H9 (cell line): ENCODE measurements at regions not wholly inside any gene's neighbourhood (a gene's known extent, or its start where the extent isn't known, plus 50 kb on each side); places are given as distances from the start of the nearest gene placed in this dataset.

Experiments used
- DNase-seq: peaks from one replicate; pipeline ENCODE4 v3.0.0-alpha.2; 2017
- H2AFZ ChIP-seq: one replicate; pipeline ENCODE4 v1.6.1; 2013; ENCODE audit warnings: mild to moderate bottlenecking, low read length, control low read depth, moderate library complexity
- H2AK5ac ChIP-seq: 2 replicates; pipeline ENCODE4 v1.6.1; 2013; ENCODE audit warnings: low read length, control low read depth, mixed read lengths; ENCODE audit not compliant: insufficient read length
- H2BK120ac ChIP-seq: one replicate; pipeline ENCODE4 v1.6.1; 2013; ENCODE audit warnings: low read depth, mild to moderate bottlenecking, low read length, control low read depth, inconsistent platforms; ENCODE audit not compliant: poor library complexity, severe bottlenecking
- H2BK12ac ChIP-seq: 2 replicates; pipeline ENCODE4 v1.6.1; 2013; ENCODE audit warnings: low read length, control low read depth, mixed read lengths, low read depth; ENCODE audit not compliant: insufficient read length
- H2BK15ac ChIP-seq: 2 replicates; pipeline ENCODE4 v1.6.1; 2013; ENCODE audit warnings: low read depth, low read length, control low read depth
- H2BK20ac ChIP-seq: one replicate; pipeline ENCODE4 v1.6.1; 2013; ENCODE audit warnings: low read depth, mild to moderate bottlenecking, low read length, control low read depth, inconsistent platforms; ENCODE audit not compliant: poor library complexity, severe bottlenecking
- H2BK5ac ChIP-seq: 2 replicates; pipeline ENCODE4 v1.6.1; 2013; ENCODE audit warnings: low read length, control low read depth, mixed read lengths; ENCODE audit not compliant: insufficient read length
- H3K14ac ChIP-seq: 2 replicates; pipeline ENCODE4 v1.6.1; 2013; ENCODE audit warnings: low read length, control low read depth; ENCODE audit not compliant: insufficient read depth
- H3K18ac ChIP-seq: 2 replicates; pipeline ENCODE4 v1.6.1; 2013; ENCODE audit warnings: low read depth, mild to moderate bottlenecking, mixed read lengths, low read length, control low read depth; ENCODE audit not compliant: insufficient read length
- H3K23ac ChIP-seq: 2 replicates; pipeline ENCODE4 v1.6.1; 2013; ENCODE audit warnings: low read length, control low read depth, mixed read lengths, low read depth; ENCODE audit not compliant: insufficient read length
- H3K23me2 ChIP-seq: 2 replicates; pipeline ENCODE4 v1.6.1; 2013; ENCODE audit warnings: low read depth, mild to moderate bottlenecking, mixed read lengths, low read length, control low read depth; ENCODE audit not compliant: insufficient read length, poor library complexity, severe bottlenecking
- H3K27ac ChIP-seq: 2 replicates; pipeline ENCODE4 v1.5.1; 2013; ENCODE audit warnings: low read length, control low read depth, mixed read lengths, low read depth; ENCODE audit not compliant: insufficient read length
- H3K27me3 ChIP-seq: 2 replicates; pipeline ENCODE4 v1.6.1; 2013; ENCODE audit warnings: low read length, control low read depth, inconsistent platforms; ENCODE audit not compliant: insufficient read depth
- H3K4ac ChIP-seq: 2 replicates; pipeline ENCODE4 v1.6.1; 2013; ENCODE audit warnings: low read depth, mild to moderate bottlenecking, control low read depth, inconsistent platforms, low read length, moderate library complexity
- H3K4me1 ChIP-seq: 2 replicates; pipeline ENCODE4 v1.6.1; 2013; ENCODE audit warnings: low read length, control low read depth, inconsistent platforms; ENCODE audit not compliant: insufficient read depth
- H3K4me2 ChIP-seq: 2 replicates; pipeline ENCODE4 v1.6.1; 2013; ENCODE audit warnings: low read length, control low read depth, mixed read lengths; ENCODE audit not compliant: insufficient read length, insufficient read depth
- H3K56ac ChIP-seq: 2 replicates; pipeline ENCODE4 v1.6.1; 2013; ENCODE audit warnings: low read depth, mild to moderate bottlenecking, mixed read lengths, low read length, control low read depth; ENCODE audit not compliant: insufficient read length
- H3K79me1 ChIP-seq: 2 replicates; pipeline ENCODE4 v1.6.1; 2013; ENCODE audit warnings: low read depth, mild to moderate bottlenecking, moderate library complexity, low read length, control low read depth, inconsistent platforms; ENCODE audit not compliant: insufficient read depth, poor library complexity, severe bottlenecking
- H3K79me2 ChIP-seq: 2 replicates; pipeline ENCODE4 v1.6.1; 2013; ENCODE audit warnings: low read length, control low read depth, inconsistent platforms; ENCODE audit not compliant: insufficient read depth
- H3K9ac ChIP-seq: 2 replicates; pipeline ENCODE4 v1.6.1; 2013; ENCODE audit warnings: low read length, control low read depth, mixed read lengths; ENCODE audit not compliant: insufficient read length; ENCODE audit errors: extremely low read depth
- H3K9me3 ChIP-seq: one replicate; pipeline ENCODE4 v1.6.1; 2013; ENCODE audit warnings: low read depth, low read length, inconsistent platforms; ENCODE audit not compliant: control insufficient read depth
- H3T11ph ChIP-seq: one replicate; pipeline ENCODE4 v1.6.1; 2013; ENCODE audit warnings: mild to moderate bottlenecking, low read length, control low read depth, inconsistent platforms
- H4K20me1 ChIP-seq: one replicate; pipeline ENCODE4 v1.6.1; 2013; ENCODE audit not compliant: control insufficient read depth, insufficient read length, insufficient read depth
- H4K5ac ChIP-seq: 2 replicates; pipeline ENCODE4 v1.6.1; 2013; ENCODE audit warnings: low read depth, mild to moderate bottlenecking, mixed read lengths, low read length, control low read depth; ENCODE audit not compliant: insufficient read length
- H4K8ac ChIP-seq: replicated peaks from 2 replicates; pipeline ENCODE4 v1.6.1; 2013; ENCODE audit warnings: low read length, control low read depth, mixed read lengths, low read depth; ENCODE audit not compliant: insufficient read length
- H4K91ac ChIP-seq: 2 replicates; pipeline ENCODE4 v1.6.1; 2013; ENCODE audit warnings: low read depth, mild to moderate bottlenecking, moderate library complexity, mixed read lengths, low read length, control low read depth; ENCODE audit not compliant: insufficient read length
- H3K27ac Mint-ChIP-seq, 3 experiments: 2 replicates in 2 of 3; 3 replicates in 1 of 3; pipeline ENCODE4 v1.8.0; 2020 to 2021; ENCODE audit warnings: mixed read lengths in 3 of 3, mild to moderate bottlenecking in 1 of 3, moderate library complexity in 1 of 3
- H3K27me3 Mint-ChIP-seq: 2 replicates; pipeline ENCODE4 v1.8.0; 2021; ENCODE audit warnings: low read depth, mild to moderate bottlenecking, moderate library complexity, mixed read lengths
- H3K36me3 Mint-ChIP-seq, 3 experiments: 2 replicates in 2 of 3; 3 replicates in 1 of 3; pipeline ENCODE4 v1.8.0; 2020 to 2021; ENCODE audit warnings: low read depth in 3 of 3, mixed read lengths in 3 of 3; ENCODE audit not compliant: insufficient read depth in 1 of 3
- H3K4me1 Mint-ChIP-seq, 2 experiments: 2 replicates each; pipeline ENCODE4 v1.8.0; 2020; ENCODE audit warnings: mixed read lengths in 2 of 2
- H3K4me3 Mint-ChIP-seq, 2 experiments: 2 replicates in 1 of 2; 3 replicates in 1 of 2; pipeline ENCODE4 v1.8.0; 2020 to 2021; ENCODE audit warnings: mild to moderate bottlenecking in 2 of 2, mixed read lengths in 2 of 2, moderate library complexity in 1 of 2
- H3K9me3 Mint-ChIP-seq, 2 experiments: 2 replicates in 1 of 2; 3 replicates in 1 of 2; pipeline ENCODE4 v1.8.0; 2020; ENCODE audit warnings: mild to moderate bottlenecking in 2 of 2, mixed read lengths in 2 of 2, moderate library complexity in 1 of 2
- WGBS: extraction: QIAGEN DNeasy Blood & Tissue Kit; methylation state at CpG from one replicate; pipeline ENCODE4 v1.1.7; 2013; ENCODE audit warnings: missing lambda C conversion rate, low lambda C conversion rate, mixed read lengths; ENCODE audit not compliant: insufficient read length; ENCODE audit errors: extremely low coverage; 5-methylcytosine and 5-hydroxymethylcytosine counted together
- TF ChIP-seq, protein P1 (sequence below): fragments of 200-600 bp; sonication (generic); conservative IDR thresholded peaks from 3 replicates; pipeline ENCODE4 v1.8.0; 2021; ENCODE audit warnings: antibody characterized with exemption, mild to moderate bottlenecking

DNA sequence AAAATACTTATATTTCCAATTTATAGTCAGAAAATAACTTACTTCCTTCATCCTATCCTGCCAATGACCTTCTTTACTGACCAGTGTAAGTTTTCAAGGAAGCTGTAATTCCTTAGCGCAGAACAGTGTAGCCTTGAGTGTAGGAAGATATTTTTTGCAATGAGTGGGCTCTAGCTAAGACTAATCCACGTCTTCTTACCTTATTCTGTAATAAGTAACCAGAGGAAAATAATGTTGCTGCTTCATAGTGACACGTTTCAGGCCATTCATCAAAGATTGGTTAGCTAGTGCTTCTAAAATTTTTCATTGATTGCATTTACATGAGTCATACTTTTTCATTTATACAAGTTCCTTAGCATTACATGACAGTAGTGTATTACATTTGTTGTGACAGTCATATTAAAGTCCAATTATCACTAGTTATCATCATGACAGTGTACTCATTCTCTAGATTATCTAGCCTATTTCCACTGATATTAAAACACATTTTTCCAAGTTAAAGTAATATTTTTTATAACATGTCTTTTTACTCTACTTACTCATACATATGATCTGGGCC lies 403.8 kb upstream of the EPHA3 start:
- H2AK5ac ChIP-seq, result no peak overlapping the region
- no peak overlapping the region for H4K8ac ChIP-seq
- no peak overlapping the region for H2BK20ac ChIP-seq
- H2BK12ac ChIP-seq, result no peak overlapping the region
- H3K4ac ChIP-seq, result no peak overlapping the region
- H3K14ac ChIP-seq, result no peak overlapping the region
- no peaks in the 10 kb centered on the region for H3K27me3 ChIP-seq
- no peak overlapping the region for H2BK120ac ChIP-seq
- no peaks in the 10 kb centered on the region for H3K27me3 Mint-ChIP-seq
- no CpG with 5 or more reads among the region's 3 CpGs for WGBS
- TF ChIP-seq, protein P1, sequence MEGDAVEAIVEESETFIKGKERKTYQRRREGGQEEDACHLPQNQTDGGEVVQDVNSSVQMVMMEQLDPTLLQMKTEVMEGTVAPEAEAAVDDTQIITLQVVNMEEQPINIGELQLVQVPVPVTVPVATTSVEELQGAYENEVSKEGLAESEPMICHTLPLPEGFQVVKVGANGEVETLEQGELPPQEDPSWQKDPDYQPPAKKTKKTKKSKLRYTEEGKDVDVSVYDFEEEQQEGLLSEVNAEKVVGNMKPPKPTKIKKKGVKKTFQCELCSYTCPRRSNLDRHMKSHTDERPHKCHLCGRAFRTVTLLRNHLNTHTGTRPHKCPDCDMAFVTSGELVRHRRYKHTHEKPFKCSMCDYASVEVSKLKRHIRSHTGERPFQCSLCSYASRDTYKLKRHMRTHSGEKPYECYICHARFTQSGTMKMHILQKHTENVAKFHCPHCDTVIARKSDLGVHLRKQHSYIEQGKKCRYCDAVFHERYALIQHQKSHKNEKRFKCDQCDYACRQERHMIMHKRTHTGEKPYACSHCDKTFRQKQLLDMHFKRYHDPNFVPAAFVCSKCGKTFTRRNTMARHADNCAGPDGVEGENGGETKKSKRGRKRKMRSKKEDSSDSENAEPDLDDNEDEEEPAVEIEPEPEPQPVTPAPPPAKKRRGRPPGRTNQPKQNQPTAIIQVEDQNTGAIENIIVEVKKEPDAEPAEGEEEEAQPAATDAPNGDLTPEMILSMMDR, result no peak
- H4K20me1 ChIP-seq, result no peaks in the 10 kb centered on the region
- H3K23ac ChIP-seq, result no peak overlapping the region
- H3K4me3 Mint-ChIP-seq, result no peak overlapping the region
- no peak overlapping the region for H3K4me2 ChIP-seq
- no peak overlapping the region for H2BK5ac ChIP-seq
- no peak overlapping the region for H4K91ac ChIP-seq
- H3K4me1 ChIP-seq, result no peaks in the 10 kb centered on the region
- H3K9me3 Mint-ChIP-seq, result no peaks in the 10 kb centered on the region
- no peaks in the 10 kb centered on the region for H3K4me1 Mint-ChIP-seq
- H3T11ph ChIP-seq, result no peak overlapping the region
- H3K23me2 ChIP-seq, result no peaks in the 10 kb centered on the region
- no peak for DNase-seq
- no peak overlapping the region for H3K27ac ChIP-seq
- no peak overlapping the region for H3K27ac Mint-ChIP-seq
- H3K9me3 ChIP-seq, result no peaks in the 10 kb centered on the region
- no peaks in the 10 kb centered on the region for H3K79me2 ChIP-seq
- H3K9ac ChIP-seq, result no peak overlapping the region
- no peaks in the 10 kb centered on the region for H3K36me3 Mint-ChIP-seq
- H3K56ac ChIP-seq, result no peak overlapping the region
- H4K5ac ChIP-seq, result no peak overlapping the region
- H2AFZ ChIP-seq, result no peak overlapping the region
- H2BK15ac ChIP-seq, result no peak overlapping the region
- H3K18ac ChIP-seq, result no peak overlapping the region
- H3K79me1 ChIP-seq, result no peaks in the 10 kb centered on the region
